HepG2 (cell line): ENCODE measurements at regions not wholly inside any gene's neighbourhood (a gene's known extent, or its start where the extent isn't known, plus 50 kb on each side); places are given as distances from the start of the nearest gene placed in this dataset.

ENCODE experiments used
- ATAC-seq: fragments of 200-7000 bp; cut with Tn5 transposase; 3 replicates; pipeline ENCODE4 v1.9.1; 2020; ENCODE audit warnings: mild to moderate bottlenecking, moderate library complexity
- BruUV-seq: library from RNA; stranded (reverse); fragments of 400-500 nt; replicated peaks from 2 replicates; lab custom pipeline; 2021; lab: Mats Ljungman, UMichigan
- CTCF ChIA-PET: fragments of 300-600 bp; formaldehyde crosslinking; extraction: SDS; loops from one replicate; lab custom pipeline; 2021; ENCODE audit warnings: low total read pairs, inconsistent platforms, low intra/inter-chr PET ratio; lab: Yijun Ruan, JAX
- POLR2A ChIA-PET: fragments of 350-600 bp; sonication (Branson Sonifier 250); formaldehyde crosslinking; loops from one replicate; lab custom pipeline; 2020; ENCODE audit warnings: antibody characterized with exemption, inconsistent platforms; lab: Yijun Ruan, JAX
- DNase-seq: peaks from one replicate; pipeline ENCODE4 v3.0.0-alpha.2; 2015; ENCODE audit warnings: low spot score
- FAIRE-seq: peaks from 3 replicates; lab custom pipeline; 2011; peaks lifted over from hg19 to GRCh38; lab: Jason Lieb, UNC
- H2AFZ ChIP-seq: one replicate; pipeline ENCODE4 v1.6.1; 2011; ENCODE audit warnings: low read length, inconsistent platforms
- H3K27ac ChIP-seq: fragments of 300-600 bp; 3 replicates; pipeline ENCODE4 v1.8.0; 2011; ENCODE audit warnings: mixed run types, mild to moderate bottlenecking, mixed read lengths, low read length, inconsistent platforms; ENCODE audit not compliant: insufficient read depth; ENCODE audit errors: extremely low read length
- H3K27me3 ChIP-seq, 2 experiments: fragments of 200-600 bp in 1 of 2; 2 replicates in 1 of 2; 3 replicates in 1 of 2; pipeline versions ENCODE4 v1.6.0 to v1.8.0; 2011; ENCODE audit warnings: low read length in 2 of 2, mild to moderate bottlenecking in 2 of 2, moderate library complexity in 2 of 2, inconsistent platforms in 1 of 2; ENCODE audit not compliant: insufficient read depth in 2 of 2, control insufficient read depth in 1 of 2
- H3K36me3 ChIP-seq, 2 experiments: fragments of 200-600 bp in 1 of 2; replicated peaks in 1 of 2; 2 replicates in 1 of 2; 3 replicates in 1 of 2; pipeline versions ENCODE4 v1.5.1 to v1.8.0; 2011; ENCODE audit warnings: low read length in 2 of 2, inconsistent platforms in 1 of 2; ENCODE audit not compliant: insufficient read depth in 2 of 2, control insufficient read depth in 1 of 2
- H3K4me1 ChIP-seq: 2 replicates; pipeline ENCODE4 v1.5.1; 2012; ENCODE audit warnings: low read length, inconsistent platforms; ENCODE audit not compliant: insufficient read depth
- H3K4me2 ChIP-seq: 2 replicates; pipeline ENCODE4 v1.6.0; 2011; ENCODE audit warnings: low read depth, low read length, inconsistent platforms
- H3K4me3 ChIP-seq, 3 experiments: fragments of 200-600 bp in 1 of 3; sonication (generic), shearing (Covaris generic) in 1 of 3; replicated peaks in 1 of 3; 2 replicates each; pipeline ENCODE4 v1.5.1; 2011 to 2016; ENCODE audit warnings: low read length in 3 of 3, inconsistent platforms in 2 of 3, low read depth in 2 of 3, mild to moderate bottlenecking in 2 of 3, control low read depth in 1 of 3, mixed read lengths in 1 of 3; ENCODE audit not compliant: insufficient read depth in 1 of 3
- H3K79me2 ChIP-seq: one replicate; pipeline ENCODE4 v1.6.1; 2011; ENCODE audit warnings: low read length, inconsistent platforms; ENCODE audit not compliant: insufficient read depth
- H3K9ac ChIP-seq: 2 replicates; pipeline ENCODE4 v1.6.0; 2011; ENCODE audit warnings: mild to moderate bottlenecking, low read depth, low read length, inconsistent platforms; ENCODE audit not compliant: insufficient read depth
- H3K9me3 ChIP-seq: 2 replicates; pipeline ENCODE4 v1.5.1; 2012; ENCODE audit warnings: mild to moderate bottlenecking, low read length
- H4K20me1 ChIP-seq: 2 replicates; pipeline ENCODE4 v1.6.0; 2011; ENCODE audit warnings: inconsistent platforms, mild to moderate bottlenecking, low read length, moderate library complexity; ENCODE audit not compliant: insufficient read depth
- HOMEZ ChIP-seq: IDR thresholded peaks from 2 replicates; pipeline ENCODE4 v1.6.1; 2016; ENCODE audit warnings: low read depth
- PRDM15 ChIP-seq: sonication (generic); formaldehyde crosslinking; IDR thresholded peaks from 2 replicates; pipeline ENCODE4 v1.4.0; 2020; ENCODE audit warnings: missing genetic modification reagents
- ZNF136 ChIP-seq: sonication (generic); formaldehyde crosslinking; IDR thresholded peaks from 2 replicates; pipeline ENCODE4 v1.8.1; 2022; ENCODE audit warnings: low read depth, mild to moderate bottlenecking, moderate library complexity, missing genetic modification reagents
- WGBS: methylation state at CpG from one replicate; pipeline ENCODE4 v1.1.6; 2017; ENCODE audit warnings: low lambda C conversion rate; 5-methylcytosine and 5-hydroxymethylcytosine counted together
- in situ Hi-C: cut with HindIII; loops from 2 replicates; pipeline ENCODE4 v1.10.0; 2017; ENCODE audit warnings: low pct_unique_long_range_greater_than_20kb; ENCODE audit not compliant: extremely low pct_ligation_motif_present
- intact Hi-C: fragments of 100-400 bp; cut with micrococcal nuclease; formaldehyde crosslinking; loops from one replicate; pipeline ENCODE4 v1.10.0; 2022; ENCODE audit not compliant: unreplicated experiment

- CTCF ChIA-PET, result no interaction called here
- Histone ChIP-seq H3K9me3 (no peaks in the 10 kb centered on the region), H4K20me1 (no peaks in the 10 kb centered on the region), H3K27me3 (no peaks in the 10 kb centered on the region), H3K4me3 (0 out of 6 replicates have a peak overlapping the region, but pooled peaks of 1 of the 3 experiments have one; percentile 29), H3K27ac (no peak overlapping the region), H3K4me2 (peak overlapping the region; percentile 28; the same call in 1 of the 2 replicates), H3K4me1 (peaks cover 29% of the 10 kb centered on the region), H3K79me2 (no peaks in the 10 kb centered on the region), H3K9ac (no peak overlapping the region; the same call in 1 of the 2 replicates), H3K36me3 (no peaks in the 10 kb centered on the region; a peak in 1 of 5 replicates), H2AFZ (peak overlapping the region; percentile 87)
- FAIRE-seq (peak; percentile 8), ATAC-seq (no peak), DNase-seq (no peak)
- 0 out of 2 replicates have a peak, but pooled peaks have one; percentile 17 for TF ChIP-seq HOMEZ
- peak; percentile 98 for TF ChIP-seq PRDM15
- TF ChIP-seq ZNF136, result no peak
- intact Hi-C loops (no loop called here), in situ Hi-C loops (no loop called here)
- POLR2A ChIA-PET, result interaction anchor here (1.2 kb wide), 1 partner anchor 52 kb away, joined by 3 read pairs; no protein-coding TSS in a partner anchor
- BruUV-seq, result no TSS peak
- WGBS, result 31% methylated on average over 3 of the region's 3 CpGs
Measured at GRCh38 chr10:59019603-59020002, 156.8 kb upstream of the PHYHIPL start.
